C1 segment of cervical spinal cord (tissue), 14 donors: ENCODE measurements at regions not wholly inside any gene's neighbourhood (a gene's known extent, or its start where the extent isn't known, plus 50 kb on each side); places are given as distances from the start of the nearest gene placed in this dataset.

Source experiments
- DNase-seq, 14 donors: peaks; one replicate each; lab custom pipeline; 2025; lab: John Stamatoyannopoulos, UW

- no peak for DNase-seq
These were observed 71.3 kb downstream of the CPN2 start for GRCh38 chr3:194279701-194280360.

- no peak for DNase-seq
These were observed 70.4 kb downstream of the CPN2 start for GRCh38 chr3:194280777-194281176.

GRCh38 chr3:194281306-194281705 lies 69.8 kb downstream of the CPN2 start:
- DNase-seq = no peak

- DNase-seq = no peak
These were observed 69.4 kb downstream of the CPN2 start for GRCh38 chr3:194281766-194282165.

GRCh38 chr3:194282436-194283122 lies 68.5 kb downstream of the CPN2 start:
- no peak for DNase-seq

GRCh38 chr3:194283221-194284006 lies 67.7 kb downstream of the CPN2 start:
- DNase-seq = no peak

- DNase-seq = no peak
These were observed 66.8 kb downstream of the CPN2 start for GRCh38 chr3:194284351-194284750.

- DNase-seq = no peak
These were observed 65.9 kb downstream of the CPN2 start for GRCh38 chr3:194285024-194285849.

GRCh38 chr3:194285850-194286197 lies 65.3 kb downstream of the CPN2 start:
- no peak for DNase-seq

GRCh38 chr3:194286375-194287146 lies 64.6 kb downstream of the CPN2 start:
- DNase-seq = no peak

- no peak for DNase-seq
These were observed 63.8 kb downstream of the CPN2 start for GRCh38 chr3:194287374-194287773.

- DNase-seq = no peak
These were observed 63.0 kb downstream of the CPN2 start for GRCh38 chr3:194287977-194288706.
